HCT116 (cell line): ENCODE measurements at regions not wholly inside any gene's neighbourhood (a gene's known extent, or its start where the extent isn't known, plus 50 kb on each side); places are given as distances from the start of the nearest gene placed in this dataset.

Source experiments
- ATAC-seq: fragments of 200-7000 bp; cut with Tn5 transposase; 2 replicates; pipeline ENCODE4 v1.9.1; 2020; ENCODE audit warnings: mild to moderate bottlenecking, moderate library complexity
- BruUV-seq: library from RNA; stranded (reverse); fragments of 400-500 nt; replicated peaks from 2 replicates; lab custom pipeline; 2021; lab: Mats Ljungman, UMichigan
- CTCF ChIA-PET: fragments of 300-600 bp; sonication (Branson Sonifier 250); formaldehyde crosslinking; loops from one replicate; lab custom pipeline; 2021; ENCODE audit warnings: antibody characterized with exemption; lab: Charles Lee
- POLR2A ChIA-PET: fragments of 300-600, 350-600 bp; sonication (Branson Sonifier 250); formaldehyde crosslinking; loops from one replicate; lab custom pipeline; 2021; ENCODE audit warnings: antibody characterized with exemption; lab: Charles Lee
- RAD21 ChIA-PET, 2 experiments: fragments of 300-600 bp; sonication (Branson Sonifier 250); formaldehyde crosslinking; loops; one replicate each; lab custom pipeline; 2023; ENCODE audit warnings: low total read pairs in 2 of 2; ENCODE audit not compliant: uncharacterized antibody in 2 of 2, unreplicated experiment in 2 of 2, low non-redundant PET in 1 of 2; lab: Charles Lee
- DNase-seq: peaks from one replicate; pipeline ENCODE4 v3.0.0-alpha.2; 2010; ENCODE audit warnings: low read depth, low spot score
- H2AFZ ChIP-seq: fragments of 200-600 bp; shearing (Covaris generic), sonication (generic); 2 replicates; pipeline ENCODE4 v1.6.1; 2017; ENCODE audit warnings: low read depth, mixed run types, mixed read lengths, antibody characterized with exemption, low read length; ENCODE audit not compliant: poor library complexity, severe bottlenecking
- H3K27ac ChIP-seq: 2 replicates; pipeline ENCODE4 v1.5.1; 2012; ENCODE audit warnings: low read depth, low read length
- H3K27me3 ChIP-seq: fragments of 200-600 bp; sonication (generic); 2 replicates; pipeline ENCODE4 v1.6.1; 2016; ENCODE audit warnings: mixed run types, low read length, mixed read lengths; ENCODE audit not compliant: insufficient read depth
- H3K36me3 ChIP-seq, 2 experiments: fragments of 200-500 bp in 1 of 2; fragments of 200-600 bp in 1 of 2; sonication (Bioruptor generic) in 1 of 2; sonication (generic) in 1 of 2; 2 replicates each; pipeline versions ENCODE4 v1.5.1 to v1.6.1; 2014 to 2016; ENCODE audit warnings: low read length in 2 of 2, inconsistent platforms in 1 of 2, mixed read lengths in 1 of 2, mixed run types in 1 of 2; ENCODE audit not compliant: insufficient read depth in 2 of 2, control insufficient read depth in 1 of 2
- H3K4me1 ChIP-seq, 2 experiments: fragments of 200-600 bp in 1 of 2; sonication (generic) in 1 of 2; 2 replicates each; pipeline versions ENCODE4 v1.5.1 to v1.6.1; 2012 to 2017; ENCODE audit warnings: low read length in 2 of 2, inconsistent platforms in 1 of 2, mild to moderate bottlenecking in 1 of 2, mixed read lengths in 1 of 2, mixed run types in 1 of 2, moderate library complexity in 1 of 2; ENCODE audit not compliant: insufficient read depth in 2 of 2, control insufficient read depth in 1 of 2
- H3K4me2 ChIP-seq: fragments of 200-600 bp; sonication (generic); 2 replicates; pipeline ENCODE4 v1.6.1; 2017; ENCODE audit warnings: mixed run types, low read length, mixed read lengths
- H3K4me3 ChIP-seq, 2 experiments: fragments of 200-600 bp in 1 of 2; sonication (generic) in 1 of 2; replicated peaks in 1 of 2; 2 replicates each; pipeline ENCODE4 v1.5.1; 2011 to 2016; ENCODE audit warnings: low read length in 2 of 2, control low read depth in 1 of 2, low read depth in 1 of 2, mild to moderate bottlenecking in 1 of 2, mixed read lengths in 1 of 2, mixed run types in 1 of 2
- H3K79me2 ChIP-seq: fragments of 200-600 bp; sonication (generic); 2 replicates; pipeline ENCODE4 v1.6.1; 2017; ENCODE audit warnings: mild to moderate bottlenecking, mixed run types, low read length, moderate library complexity, mixed read lengths; ENCODE audit not compliant: insufficient read depth
- H3K9ac ChIP-seq: fragments of 200-600 bp; sonication (generic); 2 replicates; pipeline ENCODE4 v1.6.1; 2016; ENCODE audit warnings: low read length, mixed read lengths
- H3K9me2 ChIP-seq: fragments of 200-600 bp; sonication (generic), shearing (Covaris generic); 2 replicates; pipeline ENCODE4 v1.6.1; 2017; ENCODE audit warnings: mixed run types, mild to moderate bottlenecking, moderate library complexity; ENCODE audit not compliant: insufficient read depth
- H3K9me3 ChIP-seq, 2 experiments: fragments of 200-500 bp in 1 of 2; fragments of 200-600 bp in 1 of 2; sonication (Bioruptor generic) in 1 of 2; sonication (generic) in 1 of 2; 2 replicates each; pipeline ENCODE4 v1.6.1; 2014 to 2017; ENCODE audit warnings: low read length in 2 of 2, mixed read lengths in 2 of 2, inconsistent platforms in 1 of 2, low read depth in 1 of 2, mild to moderate bottlenecking in 1 of 2, mixed run types in 1 of 2, moderate library complexity in 1 of 2; ENCODE audit not compliant: control insufficient read depth in 1 of 2, insufficient read depth in 1 of 2
- H4K20me1 ChIP-seq: fragments of 200-600 bp; sonication (generic), shearing (Covaris generic); 2 replicates; pipeline ENCODE4 v1.6.1; 2017; ENCODE audit warnings: mixed run types, mild to moderate bottlenecking, moderate library complexity; ENCODE audit not compliant: insufficient read depth
- CBX3 ChIP-seq: IDR thresholded peaks from 2 replicates; pipeline ENCODE4 v1.6.1; 2012; ENCODE audit warnings: low read depth
- CEBPB ChIP-seq: IDR thresholded peaks from 2 replicates; pipeline ENCODE4 v1.6.1; 2012; ENCODE audit warnings: low read depth
- CTCF ChIP-seq, 3 experiments: fragments of 200-600 bp in 1 of 3; sonication (generic) in 1 of 3; IDR thresholded peaks in 2 of 3; conservative IDR thresholded peaks in 1 of 3; 2 replicates each; pipeline ENCODE4 v1.5.1; 2012 to 2017; ENCODE audit warnings: low read depth in 2 of 3, low read length in 2 of 3, antibody characterized with exemption in 1 of 3, borderline replicate concordance in 1 of 3, control low read depth in 1 of 3, mild to moderate bottlenecking in 1 of 3, mixed read lengths in 1 of 3, mixed run types in 1 of 3, moderate library complexity in 1 of 3; ENCODE audit not compliant: insufficient read depth in 1 of 3
- EGR1 ChIP-seq: IDR thresholded peaks from 2 replicates; pipeline ENCODE4 v1.6.1; 2012; ENCODE audit warnings: low read depth
- EZH2 ChIP-seq: fragments of 200-600 bp; sonication (generic); IDR thresholded peaks from 2 replicates; pipeline ENCODE4 v1.6.1; 2017; ENCODE audit warnings: antibody characterized with exemption, mixed run types
- RAD21 ChIP-seq: IDR thresholded peaks from 2 replicates; pipeline ENCODE4 v1.6.1; 2012; ENCODE audit warnings: low read depth, mild to moderate bottlenecking
- SIN3A ChIP-seq: IDR thresholded peaks from 2 replicates; pipeline ENCODE4 v1.6.1; 2012; ENCODE audit warnings: low read depth
- SP1 ChIP-seq: IDR thresholded peaks from 2 replicates; pipeline ENCODE4 v1.6.1; 2012; ENCODE audit warnings: low read depth
- SRF ChIP-seq: IDR thresholded peaks from 2 replicates; pipeline ENCODE4 v1.6.1; 2012; ENCODE audit warnings: low read depth
- ZBTB33 ChIP-seq: IDR thresholded peaks from 2 replicates; pipeline ENCODE4 v1.6.1; 2011; ENCODE audit warnings: mild to moderate bottlenecking, low read length, moderate library complexity; ENCODE audit not compliant: insufficient replicate concordance; ENCODE audit errors: extremely low read depth
- intact Hi-C: fragments of 100-400 bp; cut with micrococcal nuclease; formaldehyde crosslinking; loops from 2 replicates; pipeline ENCODE4 v1.10.0; 2022
- TF ChIP-seq, protein P1 (sequence below): IDR thresholded peaks from 2 replicates; pipeline ENCODE4 v1.6.1; 2012

- TF ChIP-seq ZBTB33 (no peak), RAD21 (no peak), EGR1 (no peak), CTCF (IDR thresholded peaks at IDR 0.05 in 2 of 3, conservative IDR thresholded peaks at IDR 0.05 in 1 of 3; ENCODE audit: borderline replicate concordance in 1 of 3, insufficient read depth in 1 of 3, low read depth in 2 of 3, low read length in 2 of 3) (no peak), SIN3A (no peak), CEBPB (no peak), SRF (no peak), CBX3 (no peak)
- TF ChIP-seq, protein P1, sequence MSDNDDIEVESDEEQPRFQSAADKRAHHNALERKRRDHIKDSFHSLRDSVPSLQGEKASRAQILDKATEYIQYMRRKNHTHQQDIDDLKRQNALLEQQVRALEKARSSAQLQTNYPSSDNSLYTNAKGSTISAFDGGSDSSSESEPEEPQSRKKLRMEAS, result no peak
Measured at GRCh38 chr16:18072161-18072560, 264.4 kb downstream of the NPIPA8 start (continued).

- no peak for ATAC-seq
- no peaks in the 10 kb centered on the region for H3K36me3 ChIP-seq
- BruUV-seq, result no TSS peak
- CTCF ChIA-PET, result no interaction called here
- intact Hi-C loops, result no loop called here
- no peak overlapping the region for H2AFZ ChIP-seq
- peaks cover 44% of the 10 kb centered on the region; the same call in 1 of the 2 replicates for H3K27me3 ChIP-seq
- H3K27ac ChIP-seq, result no peak overlapping the region
- H3K4me2 ChIP-seq, result no peak overlapping the region
- no peaks in the 10 kb centered on the region for H3K79me2 ChIP-seq
- no peak overlapping the region for H3K4me3 ChIP-seq
- RAD21 ChIA-PET, result no interaction called here
- H3K4me1 ChIP-seq, result no peaks in the 10 kb centered on the region
- H4K20me1 ChIP-seq, result no peaks in the 10 kb centered on the region
- no peak overlapping the region for H3K9ac ChIP-seq
- TF ChIP-seq EZH2, result no peak
- TF ChIP-seq SP1, result no peak
- POLR2A ChIA-PET, result no interaction called here
- no peaks in the 10 kb centered on the region for H3K9me2 ChIP-seq
- no peaks in the 10 kb centered on the region for H3K9me3 ChIP-seq
- DNase-seq, result no peak
Measured at GRCh38 chr16:18069683-18070082, 266.9 kb downstream of the NPIPA8 start.
